Fibroblast of lung (primary cell): ENCODE measurements at regions not wholly inside any gene's neighbourhood (a gene's known extent, or its start where the extent isn't known, plus 50 kb on each side); places are given as distances from the start of the nearest gene placed in this dataset.

Experiments
- EZH2 ChIP-seq: IDR thresholded peaks from 2 replicates; pipeline ENCODE4 v1.5.1; 2012; ENCODE audit warnings: low read length, control low read depth, mild to moderate bottlenecking; ENCODE audit errors: missing control alignments
- TF ChIP-seq, protein P1 (sequence below), 2 donors: IDR thresholded peaks in 1 of 2; conservative IDR thresholded peaks in 1 of 2; 1 replicate in 1 of 2; 2 replicates in 1 of 2; pipeline ENCODE4 v1.5.1; 2011 to 2012; ENCODE audit warnings: low read length in 2 of 2, control low read depth in 1 of 2, inconsistent platforms in 1 of 2, low read depth in 1 of 2, mild to moderate bottlenecking in 1 of 2

GRCh38 chr6:169940481-169941271 lies 189.3 kb downstream of the ERMARD start:
- TF ChIP-seq, protein P1, sequence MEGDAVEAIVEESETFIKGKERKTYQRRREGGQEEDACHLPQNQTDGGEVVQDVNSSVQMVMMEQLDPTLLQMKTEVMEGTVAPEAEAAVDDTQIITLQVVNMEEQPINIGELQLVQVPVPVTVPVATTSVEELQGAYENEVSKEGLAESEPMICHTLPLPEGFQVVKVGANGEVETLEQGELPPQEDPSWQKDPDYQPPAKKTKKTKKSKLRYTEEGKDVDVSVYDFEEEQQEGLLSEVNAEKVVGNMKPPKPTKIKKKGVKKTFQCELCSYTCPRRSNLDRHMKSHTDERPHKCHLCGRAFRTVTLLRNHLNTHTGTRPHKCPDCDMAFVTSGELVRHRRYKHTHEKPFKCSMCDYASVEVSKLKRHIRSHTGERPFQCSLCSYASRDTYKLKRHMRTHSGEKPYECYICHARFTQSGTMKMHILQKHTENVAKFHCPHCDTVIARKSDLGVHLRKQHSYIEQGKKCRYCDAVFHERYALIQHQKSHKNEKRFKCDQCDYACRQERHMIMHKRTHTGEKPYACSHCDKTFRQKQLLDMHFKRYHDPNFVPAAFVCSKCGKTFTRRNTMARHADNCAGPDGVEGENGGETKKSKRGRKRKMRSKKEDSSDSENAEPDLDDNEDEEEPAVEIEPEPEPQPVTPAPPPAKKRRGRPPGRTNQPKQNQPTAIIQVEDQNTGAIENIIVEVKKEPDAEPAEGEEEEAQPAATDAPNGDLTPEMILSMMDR (conservative IDR thresholded peaks at IDR 0.05 in 1 of 2, IDR thresholded peaks at IDR 0.05 in 1 of 2; ENCODE audit: low read depth in 1 of 2, low read length in 2 of 2), result no peak
- no peak for TF ChIP-seq EZH2
